SHP77 (cell line): ENCODE measurements at regions not wholly inside any gene's neighbourhood (a gene's known extent, or its start where the extent isn't known, plus 50 kb on each side); places are given as distances from the start of the nearest gene placed in this dataset.

Experiments used
- DNase-seq, 2 experiments: peaks; one replicate each; lab custom pipeline; 2025; lab: John Stamatoyannopoulos, UW

DNA sequence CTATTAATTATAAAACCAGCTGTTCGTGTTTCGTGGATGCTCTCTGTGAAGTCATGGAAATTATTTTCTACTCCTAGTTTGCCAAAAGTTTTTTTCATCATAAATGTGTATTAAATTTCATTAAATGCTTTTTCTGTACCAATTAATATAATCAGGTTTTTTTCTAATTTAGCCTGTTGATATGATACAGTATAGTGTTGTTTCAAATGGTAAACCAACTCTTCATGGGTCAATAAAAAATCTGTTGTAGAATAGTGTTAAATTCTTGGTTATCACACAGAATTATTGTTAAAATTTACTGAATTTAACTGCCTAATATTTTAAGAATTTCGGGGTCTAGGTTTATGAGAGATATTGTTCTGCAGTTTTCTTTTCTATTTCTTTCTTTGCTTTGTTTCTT is 505.9 kb upstream of the MANEA start:
- DNase-seq: no peak

DNA sequence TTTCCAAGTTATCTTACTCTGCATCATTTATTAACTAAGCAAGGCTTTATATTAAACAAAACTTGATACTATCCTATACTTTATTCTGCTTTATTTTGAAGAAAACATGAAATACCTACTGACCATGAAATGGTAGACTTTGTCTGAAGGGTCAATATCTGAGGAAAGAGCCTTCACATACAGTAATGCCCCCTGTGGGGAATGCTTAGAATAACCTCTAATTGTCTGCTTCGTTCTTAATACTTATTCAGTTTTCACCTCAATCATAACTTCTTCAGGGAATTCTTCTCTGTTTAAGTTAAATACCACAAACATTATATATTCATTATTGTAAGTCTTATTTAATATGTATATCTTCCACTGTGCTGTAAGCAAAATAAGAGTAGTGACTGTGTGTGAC is 498.9 kb upstream of the MANEA start:
- DNase-seq: no peak

DNA sequence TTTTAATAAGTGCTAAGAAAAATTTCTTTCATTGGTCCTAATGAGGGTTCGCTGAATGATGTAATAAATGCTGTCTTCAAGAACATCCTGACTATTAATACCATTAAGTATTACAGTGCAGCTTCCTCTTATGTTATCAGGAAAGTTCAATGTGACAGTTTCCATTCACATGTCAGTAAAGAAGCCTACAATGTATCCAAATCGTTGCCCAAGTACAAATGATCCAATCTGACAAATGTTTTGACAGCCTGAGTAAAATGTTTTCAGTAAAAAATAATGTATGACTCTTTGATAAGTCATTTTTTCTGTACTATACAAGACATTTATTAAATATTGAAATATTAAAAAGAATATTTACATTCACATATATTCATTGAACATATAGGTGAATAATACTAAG is 496.1 kb upstream of the MANEA start:
- DNase-seq: no peak

DNA sequence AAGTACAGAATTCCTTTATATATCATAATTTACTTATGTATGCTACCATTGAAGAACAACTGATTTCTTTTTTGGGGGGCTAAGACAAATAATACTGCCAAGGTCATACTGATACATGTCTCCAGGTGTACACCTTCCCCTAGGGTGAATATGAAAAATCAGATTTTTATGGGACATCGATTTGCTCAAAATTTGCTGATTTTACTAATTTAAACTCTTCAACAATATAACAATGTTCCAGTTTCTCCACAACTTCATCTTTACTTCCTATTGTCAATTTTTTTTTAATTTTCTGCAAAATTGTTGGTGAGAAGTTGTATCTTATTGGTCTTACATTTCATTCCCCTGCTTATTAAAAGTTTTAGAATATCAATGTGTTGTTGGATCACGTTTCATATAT is 495.4 kb upstream of the MANEA start:
- no peak for DNase-seq

DNA sequence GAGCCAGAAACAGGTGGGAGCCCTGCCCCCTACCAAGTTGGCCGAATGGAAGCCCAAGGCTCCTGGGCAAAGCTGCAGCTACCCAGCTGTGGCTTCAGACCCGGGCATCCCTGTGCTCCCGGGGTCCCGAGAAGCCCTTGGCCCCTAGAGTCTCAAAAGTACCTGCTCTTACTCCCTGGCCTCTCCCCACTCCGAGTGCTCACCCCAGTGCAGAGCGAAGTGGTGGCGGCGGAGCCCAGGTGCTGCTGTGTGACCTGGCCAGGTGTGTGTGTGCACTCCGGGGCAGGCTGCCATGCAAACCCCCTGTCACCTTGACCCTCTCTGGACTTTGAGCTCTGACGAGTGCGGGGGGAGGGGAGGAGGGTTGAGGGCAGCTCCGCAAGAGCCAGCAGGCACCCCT is 493.8 kb upstream of the MANEA start:
- DNase-seq: no peak

DNA sequence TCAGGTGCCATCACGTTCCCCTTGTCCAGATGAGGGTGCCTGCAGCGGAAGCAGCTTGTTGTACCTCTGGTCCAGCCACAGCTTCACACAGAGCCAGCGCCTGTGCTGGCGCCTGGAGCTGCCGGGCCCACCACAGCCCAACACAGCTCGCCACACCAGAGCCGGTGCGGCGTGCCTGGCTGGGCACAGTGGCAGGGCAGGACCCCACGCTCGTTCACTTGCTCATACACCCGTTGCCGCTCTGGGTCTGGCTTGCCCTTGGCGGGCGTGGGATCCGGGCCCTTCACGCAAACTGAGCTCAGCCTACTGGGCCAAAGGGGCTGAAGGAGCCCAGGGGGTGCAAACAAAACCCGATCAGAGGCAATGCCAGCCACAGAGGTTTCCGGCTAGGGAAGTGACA is 492.5 kb upstream of the MANEA start:
- no peak for DNase-seq

DNA sequence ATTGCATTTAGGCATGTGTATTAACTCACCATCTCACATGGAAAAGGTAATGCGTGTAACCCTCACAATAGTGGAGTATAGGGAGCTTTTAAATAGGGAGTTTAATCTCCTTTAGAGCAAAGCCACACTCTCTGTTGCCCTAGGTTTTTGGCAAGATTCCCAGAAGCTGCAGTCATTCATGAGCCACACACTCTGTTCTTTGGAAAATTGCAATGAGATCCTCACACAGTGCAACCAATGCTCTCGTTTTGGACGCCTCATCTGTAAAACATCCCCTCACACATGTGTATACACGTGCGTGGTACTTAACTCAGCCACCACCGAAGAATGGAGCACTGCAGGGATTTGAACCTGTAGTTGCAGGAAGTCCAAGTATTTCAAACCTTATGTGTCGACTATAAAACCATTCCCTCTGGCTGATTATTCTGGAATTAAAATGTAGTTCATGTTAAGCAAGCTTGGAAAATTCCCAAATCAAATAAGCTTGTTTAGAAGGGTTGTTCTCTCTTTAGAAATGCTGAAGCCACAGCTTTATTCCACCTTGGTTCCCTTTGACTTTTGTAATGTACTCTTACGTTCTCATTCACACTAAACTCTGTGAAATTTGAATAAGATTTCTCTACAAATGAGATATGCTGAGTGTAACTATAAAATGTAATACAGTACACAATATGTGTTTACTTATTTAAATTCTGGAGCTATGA is 489.8 kb upstream of the MANEA start:
- DNase-seq: peak; percentile 92 to 93

DNA sequence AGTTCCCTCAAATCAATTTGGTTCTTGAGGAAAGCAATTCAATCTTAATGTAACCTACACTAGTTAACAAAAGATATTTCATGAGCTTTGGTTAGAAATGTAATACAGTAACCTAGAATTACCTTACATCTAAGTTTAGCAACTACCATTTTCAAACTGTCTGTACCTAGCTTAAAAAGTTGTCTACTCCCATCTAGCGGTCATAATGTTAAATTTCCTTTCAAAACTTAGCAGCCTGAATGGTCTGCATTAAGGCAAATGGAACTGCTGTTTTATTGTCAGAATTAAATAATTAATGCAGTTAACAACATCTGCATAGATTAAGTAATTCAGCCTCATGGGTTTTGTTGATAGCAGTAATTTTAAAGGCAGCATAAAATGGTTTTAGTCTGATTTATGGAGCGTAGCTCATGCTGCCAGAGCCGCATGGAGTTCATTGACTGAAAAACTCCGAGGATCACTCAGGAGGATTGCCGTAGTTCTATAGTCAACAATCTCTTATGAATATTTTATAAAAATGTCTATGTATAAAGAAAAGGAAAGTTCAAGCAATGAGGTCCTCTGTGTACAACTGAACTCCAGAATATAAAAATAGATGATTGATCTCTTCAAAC is 485.4 kb upstream of the MANEA start:
- DNase-seq: peak; percentile 67 to 68

DNA sequence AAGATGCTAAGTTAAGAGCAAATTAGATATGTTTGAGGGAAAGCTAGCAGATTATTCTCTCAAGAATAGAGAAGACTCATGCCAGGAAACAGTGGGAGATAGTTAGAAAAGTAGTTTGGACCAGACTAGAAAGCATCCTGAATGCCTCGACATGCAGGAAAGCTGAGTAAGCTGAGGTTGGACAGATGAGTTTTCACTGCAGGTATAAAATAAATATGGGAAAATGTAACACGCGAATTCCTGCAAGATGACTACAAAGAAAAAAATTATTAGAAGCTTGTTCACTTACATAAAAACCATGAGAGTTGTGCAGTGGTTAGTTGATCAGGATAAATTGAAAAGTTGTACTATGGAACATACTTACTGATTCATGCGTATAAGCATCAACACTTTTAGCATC is 484.2 kb upstream of the MANEA start:
- DNase-seq: no peak

DNA sequence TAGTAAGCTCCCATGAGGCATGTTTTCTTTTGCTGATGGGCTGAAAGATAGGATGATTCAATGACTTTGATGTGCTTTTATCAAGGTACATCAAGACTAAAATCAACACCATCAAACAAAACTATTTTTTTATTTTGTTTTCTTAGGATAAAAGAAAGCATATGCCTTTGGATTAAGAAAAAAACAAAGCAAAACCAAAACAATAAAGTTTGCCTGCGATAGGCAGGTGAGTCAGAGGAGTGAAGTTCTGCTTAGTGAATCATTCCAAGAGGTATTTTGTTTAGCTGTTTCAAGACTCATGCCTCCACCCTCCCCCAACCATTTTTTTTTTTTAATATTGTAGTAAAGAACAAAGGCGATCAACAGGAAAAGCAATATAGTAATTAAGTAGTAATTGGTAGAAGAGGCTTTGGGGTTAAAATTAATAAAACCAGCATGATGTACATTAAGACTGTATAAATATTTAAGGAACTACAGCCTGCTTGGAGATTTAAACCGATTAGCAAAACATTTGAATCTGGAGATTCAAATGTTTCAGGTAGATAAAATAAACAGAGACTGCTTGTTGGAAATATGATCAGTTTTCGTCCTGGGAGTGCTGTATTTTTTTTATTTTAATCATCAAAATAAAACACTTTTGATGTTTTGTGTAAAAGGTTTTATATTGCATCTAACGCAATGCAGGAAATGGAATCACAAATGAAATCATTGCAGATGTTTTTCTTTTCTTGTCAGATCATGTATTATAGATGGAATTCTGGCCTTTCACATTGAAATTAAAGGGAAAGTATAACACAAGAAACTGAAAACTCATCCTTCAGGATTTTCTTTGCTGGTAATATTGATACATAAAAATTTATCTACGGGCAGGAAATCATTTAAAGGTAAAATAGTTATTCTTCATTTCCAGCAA is 482.3 kb upstream of the MANEA start:
- no peak for DNase-seq

DNA sequence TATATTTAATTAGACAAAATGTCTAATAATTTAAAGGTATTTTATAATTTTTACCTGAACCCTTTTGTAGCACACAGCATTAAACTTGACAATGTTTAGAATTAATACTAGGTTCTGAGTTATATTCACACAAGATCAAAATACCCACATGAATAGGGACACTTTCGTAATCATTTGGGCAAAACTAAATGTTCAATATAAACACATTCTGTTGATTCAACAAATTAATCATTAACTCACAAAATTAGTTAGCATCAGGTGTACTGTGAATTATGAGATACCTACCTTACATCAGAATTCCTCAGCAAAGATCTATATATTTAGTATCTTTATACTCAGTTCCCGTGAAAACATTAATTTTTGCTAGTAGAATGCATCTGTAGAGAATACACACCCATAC is 481.5 kb upstream of the MANEA start:
- DNase-seq: no peak

DNA sequence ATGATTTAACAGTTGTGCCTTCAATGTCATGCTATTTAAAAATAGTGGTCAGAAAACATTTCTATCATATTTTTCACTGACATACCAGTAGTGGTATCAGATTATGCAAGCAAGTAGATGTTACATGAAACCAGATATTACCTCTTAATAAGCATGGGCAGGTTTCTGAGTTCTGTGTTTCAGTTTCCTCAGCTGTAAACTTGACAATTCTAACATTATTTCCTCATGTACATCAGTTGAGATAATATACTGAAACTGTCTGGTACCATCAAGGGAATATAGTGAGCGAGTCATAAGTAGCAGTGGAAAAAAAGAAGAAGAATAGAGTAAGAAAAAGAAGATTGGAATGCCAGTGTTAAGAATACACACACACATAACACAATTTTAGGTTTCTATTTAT is 477.9 kb upstream of the MANEA start:
- DNase-seq: no peak

DNA sequence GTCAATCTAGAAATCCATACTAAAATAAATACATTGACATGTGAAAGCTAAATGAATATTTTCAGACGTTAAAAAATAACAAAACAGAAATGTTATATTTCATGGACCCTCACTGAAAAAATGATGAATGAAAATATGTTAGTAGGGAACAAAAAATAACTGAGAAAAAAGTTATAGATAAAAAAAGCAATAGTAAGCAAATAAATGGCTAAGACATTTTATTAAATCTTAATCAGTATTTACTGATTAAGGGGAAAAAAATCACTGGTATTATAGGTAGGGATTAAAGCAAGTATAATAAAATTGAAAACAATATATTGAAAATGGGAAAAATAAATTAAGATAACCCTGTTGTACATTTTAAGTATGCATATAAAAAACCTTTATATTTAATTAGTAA is 468.1 kb upstream of the MANEA start:
- DNase-seq: no peak

DNA sequence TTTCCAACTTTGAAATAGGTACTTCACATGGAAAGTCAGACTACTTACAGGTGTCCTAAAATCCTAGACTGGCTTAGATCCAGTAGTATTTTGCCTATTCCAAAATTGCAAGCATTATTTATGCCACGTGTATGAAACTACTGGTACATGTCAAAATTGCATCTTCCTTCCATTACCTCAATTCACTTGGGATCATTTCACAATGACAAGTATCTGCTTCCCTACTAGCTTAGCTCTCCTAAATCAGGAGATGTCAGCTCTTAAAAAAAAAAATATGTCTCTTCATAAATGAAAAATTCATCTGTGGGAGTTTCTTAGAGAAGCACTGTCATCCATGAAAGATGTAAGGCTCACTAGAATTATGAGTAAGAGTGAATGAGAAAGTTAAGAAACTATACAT is 466.6 kb upstream of the MANEA start:
- no peak for DNase-seq

DNA sequence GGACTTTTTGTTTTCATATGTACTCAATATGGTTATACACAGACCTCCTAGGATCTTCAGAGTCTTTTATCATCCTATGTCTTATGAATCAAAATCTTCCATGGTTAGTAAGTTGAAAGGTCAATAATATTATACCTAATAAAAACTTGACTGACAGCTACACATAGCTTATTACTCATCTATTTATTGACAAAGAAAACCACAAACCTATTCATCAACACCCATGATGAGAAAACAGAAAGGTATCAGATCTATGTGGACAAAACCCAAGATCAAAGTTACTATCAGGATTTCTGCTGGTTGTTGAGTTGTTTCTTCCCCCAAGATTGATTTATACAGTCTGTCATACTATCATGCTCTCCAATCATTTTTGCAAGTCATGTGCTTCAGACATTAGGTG is 460.1 kb upstream of the MANEA start:
- DNase-seq: no peak

DNA sequence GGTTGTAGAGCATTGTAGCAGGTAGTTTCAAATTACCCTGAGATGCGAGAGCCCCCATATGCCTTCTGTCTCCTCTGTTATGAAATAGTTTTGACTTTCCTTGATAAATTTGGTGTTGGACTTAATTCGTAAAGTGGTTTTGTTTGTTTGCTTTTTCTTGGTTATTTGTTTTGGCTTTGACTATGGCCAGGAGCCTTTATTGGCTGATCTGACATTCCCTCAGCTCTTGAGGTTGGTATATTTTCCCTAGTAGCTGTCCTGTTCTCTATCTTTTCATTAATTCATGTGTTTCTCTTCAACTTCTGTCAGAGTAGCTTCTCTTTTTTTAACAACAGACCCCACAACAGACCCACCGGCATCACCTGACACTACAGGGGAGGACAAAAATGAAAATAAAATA is 457.4 kb upstream of the MANEA start:
- no peak for DNase-seq

DNA sequence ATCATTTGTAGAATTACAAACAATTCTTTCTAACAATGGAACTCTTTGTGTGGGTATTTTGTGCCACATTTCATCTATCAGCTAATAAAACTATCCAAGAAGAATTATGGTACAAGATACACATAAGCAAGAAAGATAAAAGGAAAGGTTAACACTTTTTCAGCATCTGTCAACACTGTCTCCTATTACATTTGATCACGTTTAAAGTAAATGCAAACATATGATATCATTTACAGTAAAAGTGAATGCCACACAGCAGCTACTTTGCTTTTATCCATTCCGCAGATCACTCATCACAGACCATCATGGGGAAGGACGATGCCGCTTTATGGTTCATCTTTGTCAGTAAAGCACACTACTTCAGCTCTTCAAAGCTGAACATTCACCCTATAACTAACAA is 456.4 kb upstream of the MANEA start:
- DNase-seq: peak; percentile 4 to 7

DNA sequence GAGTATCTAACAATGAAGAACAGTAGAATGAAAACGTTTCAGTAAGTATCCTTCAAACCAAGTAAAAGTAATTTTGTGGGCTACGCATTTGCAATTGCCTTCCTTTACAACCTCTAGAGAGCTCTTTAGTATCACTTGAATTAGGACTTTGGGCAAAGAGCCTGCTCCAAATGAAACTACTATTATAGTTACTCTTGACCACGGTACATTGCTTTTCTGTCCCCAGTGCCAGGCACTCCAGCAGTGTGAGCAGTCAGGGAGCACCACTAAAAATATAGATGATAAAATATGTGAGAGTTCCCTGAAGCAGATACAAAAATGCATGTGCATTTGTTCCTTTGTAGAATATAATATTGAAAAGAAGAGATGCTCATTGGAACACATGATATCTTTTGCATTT is 450.1 kb upstream of the MANEA start:
- DNase-seq: no peak

DNA sequence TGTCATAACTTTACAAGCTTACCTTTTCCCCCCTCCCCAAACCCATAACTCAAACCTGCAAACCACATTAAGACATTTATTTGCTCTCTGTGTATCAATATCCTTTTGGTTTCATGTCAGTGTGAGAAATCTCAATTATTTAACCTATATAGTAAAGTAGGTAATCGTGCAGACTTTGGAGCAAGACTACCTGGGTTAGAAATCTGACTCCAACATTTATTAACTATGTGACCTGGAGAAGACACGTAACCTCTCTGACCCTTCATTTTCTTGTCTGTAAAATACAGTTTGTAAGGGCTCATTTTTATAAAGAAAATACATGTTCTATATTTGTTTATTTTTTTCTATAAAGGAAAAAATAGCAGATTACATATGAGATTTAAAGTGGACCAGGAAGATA is 448.9 kb upstream of the MANEA start:
- no peak for DNase-seq

DNA sequence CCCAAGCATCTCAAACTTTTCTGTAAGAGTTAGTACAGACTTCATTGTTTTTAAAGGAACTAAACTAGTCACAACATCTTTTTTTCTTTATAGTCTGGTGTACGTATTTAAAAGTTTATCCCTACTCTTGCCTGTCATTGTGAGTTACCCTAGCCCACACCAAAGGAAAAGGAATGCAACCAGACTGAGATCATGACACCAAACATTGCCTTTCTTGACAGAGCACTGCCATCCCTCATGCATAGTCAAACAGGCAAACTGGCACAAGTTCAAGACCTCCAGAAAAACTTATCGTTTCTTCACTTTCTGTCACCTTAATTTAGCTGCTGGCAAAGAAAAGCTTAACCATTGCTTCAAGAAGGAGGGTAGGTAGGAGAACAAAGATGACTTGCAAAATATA is 448.4 kb upstream of the MANEA start:
- no peak for DNase-seq

DNA sequence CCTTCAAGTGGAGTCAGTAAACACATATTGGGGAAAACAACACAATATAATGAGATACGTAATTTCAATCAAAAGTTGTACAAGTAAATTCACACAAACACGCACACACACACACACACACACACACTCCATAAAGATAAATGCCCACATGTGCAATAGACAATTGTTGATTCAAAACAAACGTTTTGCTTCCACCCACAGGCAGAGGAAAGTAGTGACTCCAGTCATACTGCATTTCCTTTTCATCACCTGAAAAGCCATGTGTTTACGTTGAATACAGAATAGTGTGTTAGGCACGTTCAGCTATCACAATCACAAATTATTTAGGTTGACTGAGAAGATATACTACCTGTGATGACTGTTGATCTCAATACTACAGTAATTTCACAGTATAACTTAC is 443.8 kb upstream of the MANEA start:
- DNase-seq: peak; percentile 26 to 29

DNA sequence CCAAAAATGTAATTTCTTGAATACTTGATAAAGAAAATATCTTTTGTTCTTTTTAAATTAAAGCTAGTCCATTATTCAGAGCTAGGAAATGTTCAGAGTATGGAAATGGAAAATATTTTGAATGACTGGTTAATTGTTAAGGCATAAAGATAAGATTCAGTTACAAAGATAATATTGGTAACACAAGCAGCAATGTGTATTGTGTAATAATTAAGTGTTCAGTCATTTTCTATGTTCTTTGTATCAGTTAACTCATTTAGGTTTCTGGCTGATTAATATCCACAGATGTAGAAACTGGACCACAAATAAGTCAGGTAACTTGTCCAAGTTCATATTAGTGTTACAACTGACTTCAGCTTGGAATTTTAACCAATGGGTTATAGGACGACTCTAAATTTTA is 442.2 kb upstream of the MANEA start:
- no peak for DNase-seq

DNA sequence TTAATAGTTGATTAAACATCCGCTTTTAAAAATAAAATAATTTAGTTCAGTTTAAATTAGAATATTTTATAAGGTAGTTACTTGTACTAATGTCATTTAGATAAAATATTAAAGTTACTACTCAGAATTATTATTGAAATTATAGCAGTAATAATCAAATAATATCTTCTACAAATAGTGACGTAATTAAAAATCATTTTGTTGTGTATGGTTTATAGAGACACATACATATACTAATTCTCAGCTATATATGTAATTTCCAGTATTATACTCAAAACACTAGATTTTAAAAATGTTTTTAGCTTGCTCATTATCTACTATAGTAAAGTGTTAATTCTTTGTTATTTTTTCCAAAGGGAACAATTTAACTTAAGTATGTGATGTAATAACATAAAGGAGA is 435.2 kb upstream of the MANEA start:
- no peak for DNase-seq
